Breast epithelium (tissue), 4 donors: ENCODE measurements at regions not wholly inside any gene's neighbourhood (a gene's known extent, or its start where the extent isn't known, plus 50 kb on each side); places are given as distances from the start of the nearest gene placed in this dataset.
A peak's percentile ranks its signal among the peaks of the same experiment; 100 is the strongest.

Experiments used
- DNase-seq, 2 donors: peaks; one replicate each; pipeline ENCODE4 v3.0.0-alpha.2; 2019; ENCODE audit warnings: low spot score in 2 of 2
- H3K27ac ChIP-seq, 2 donors: fragments of 200-600 bp; sonication (generic) in 1 of 2; one replicate each; pipeline ENCODE4 v1.5.1; 2016 to 2019; ENCODE audit warnings: mild to moderate bottlenecking in 1 of 2
- H3K27me3 ChIP-seq, 2 donors: fragments of 200-600 bp; sonication (generic) in 1 of 2; one replicate each; pipeline versions ENCODE4 v1.5.1 to v1.6.0; 2017 to 2019; ENCODE audit warnings: control low read depth in 1 of 2, mild to moderate bottlenecking in 1 of 2
- H3K36me3 ChIP-seq: fragments of 200-600 bp; one replicate; pipeline ENCODE4 v1.5.1; 2019
- H3K4me1 ChIP-seq, 2 donors: fragments of 200-600 bp; sonication (generic); one replicate each; pipeline ENCODE4 v1.5.1; 2016 to 2019; ENCODE audit warnings: control low read depth in 1 of 2
- H3K4me3 ChIP-seq, 3 donors: fragments of 200-600 bp; sonication (generic); 1 replicate in 2 of 3; 2 replicates in 1 of 3; pipeline ENCODE4 v1.5.1; 2016 to 2019; ENCODE audit warnings: mild to moderate bottlenecking in 3 of 3, moderate library complexity in 2 of 3
- H3K9me3 ChIP-seq, 2 donors: fragments of 200-600 bp; sonication (generic) in 1 of 2; one replicate each; pipeline ENCODE4 v1.5.1; 2016 to 2019; ENCODE audit warnings: control low read depth in 1 of 2
- POLR2A ChIP-seq: fragments of 450-650 bp; IDR thresholded peaks from one replicate; pipeline ENCODE4 v1.6.1; 2016; ENCODE audit warnings: antibody characterized with exemption, mild to moderate bottlenecking, moderate library complexity
- POLR2AphosphoS5 ChIP-seq, 3 donors: sonication (generic); formaldehyde crosslinking; IDR thresholded peaks; one replicate each; pipeline ENCODE4 v1.6.1; 2017; ENCODE audit warnings: antibody characterized with exemption in 3 of 3
- intact Hi-C: fragments of 100-400 bp; cut with DNase I; formaldehyde crosslinking; loops from one replicate; pipeline ENCODE4 v1.15.1; 2023; ENCODE audit warnings: low total_unique reads
- TF ChIP-seq, protein P1 (sequence below), 3 donors: fragments of 450-650 bp; IDR thresholded peaks; one replicate each; pipeline ENCODE4 v1.5.1; 2016 to 2017; ENCODE audit warnings: antibody characterized with exemption in 3 of 3, mild to moderate bottlenecking in 3 of 3, moderate library complexity in 3 of 3

DNA sequence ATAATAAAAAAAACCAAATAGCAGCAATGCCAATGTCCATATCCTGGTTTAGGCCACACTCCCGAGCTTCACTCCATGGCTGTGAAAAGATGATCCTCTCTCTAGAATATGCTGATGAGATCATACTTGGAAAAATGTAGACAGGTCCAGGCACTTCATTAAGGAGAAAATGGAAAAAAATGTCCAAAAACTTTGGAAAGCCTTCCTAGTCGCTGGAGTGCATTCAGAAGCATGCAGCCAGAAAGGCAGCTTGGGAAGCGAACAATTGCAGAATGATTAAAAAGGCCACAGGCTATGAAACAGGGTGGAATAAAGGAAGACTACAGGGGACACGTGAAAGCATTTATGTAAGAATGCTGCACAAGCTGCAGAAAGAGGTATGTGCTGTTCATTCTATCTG is 165.6 kb upstream of the HCCS start:
- H3K27me3 ChIP-seq, result no peaks in the 10 kb centered on the region
- no peaks in the 10 kb centered on the region for H3K9me3 ChIP-seq
- no peaks in the 10 kb centered on the region for H3K4me1 ChIP-seq
- TF ChIP-seq POLR2A (no peak), POLR2AphosphoS5 (IDR thresholded peaks at IDR 0.05) (no peak)
- TF ChIP-seq, protein P1, sequence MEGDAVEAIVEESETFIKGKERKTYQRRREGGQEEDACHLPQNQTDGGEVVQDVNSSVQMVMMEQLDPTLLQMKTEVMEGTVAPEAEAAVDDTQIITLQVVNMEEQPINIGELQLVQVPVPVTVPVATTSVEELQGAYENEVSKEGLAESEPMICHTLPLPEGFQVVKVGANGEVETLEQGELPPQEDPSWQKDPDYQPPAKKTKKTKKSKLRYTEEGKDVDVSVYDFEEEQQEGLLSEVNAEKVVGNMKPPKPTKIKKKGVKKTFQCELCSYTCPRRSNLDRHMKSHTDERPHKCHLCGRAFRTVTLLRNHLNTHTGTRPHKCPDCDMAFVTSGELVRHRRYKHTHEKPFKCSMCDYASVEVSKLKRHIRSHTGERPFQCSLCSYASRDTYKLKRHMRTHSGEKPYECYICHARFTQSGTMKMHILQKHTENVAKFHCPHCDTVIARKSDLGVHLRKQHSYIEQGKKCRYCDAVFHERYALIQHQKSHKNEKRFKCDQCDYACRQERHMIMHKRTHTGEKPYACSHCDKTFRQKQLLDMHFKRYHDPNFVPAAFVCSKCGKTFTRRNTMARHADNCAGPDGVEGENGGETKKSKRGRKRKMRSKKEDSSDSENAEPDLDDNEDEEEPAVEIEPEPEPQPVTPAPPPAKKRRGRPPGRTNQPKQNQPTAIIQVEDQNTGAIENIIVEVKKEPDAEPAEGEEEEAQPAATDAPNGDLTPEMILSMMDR (IDR thresholded peaks at IDR 0.05), result no peak
- DNase-seq, result peak in 1 of 2 donors; percentile 23
- no peak overlapping the region for H3K4me3 ChIP-seq
- H3K36me3 ChIP-seq, result no peaks in the 10 kb centered on the region
- H3K27ac ChIP-seq, result no peak overlapping the region
- intact Hi-C loops, result no loop called here

GRCh38 chrX:10949541-10949940 is 161.6 kb upstream of the HCCS start:
- no peaks in the 10 kb centered on the region for H3K36me3 ChIP-seq
- TF ChIP-seq POLR2AphosphoS5 (IDR thresholded peaks at IDR 0.05), result no peak
- TF ChIP-seq, protein P1 (IDR thresholded peaks at IDR 0.05), result no peak
- TF ChIP-seq POLR2A, result no peak
- peaks cover under 1 to 10% of the 10 kb centered on the region in 2 donors for H3K9me3 ChIP-seq
- no peak for DNase-seq
- H3K27ac ChIP-seq, result no peak overlapping the region
- no peaks in the 10 kb centered on the region for H3K4me1 ChIP-seq
- intact Hi-C loops, result no loop called here
- H3K27me3 ChIP-seq, result no peaks in the 10 kb centered on the region
- no peak overlapping the region for H3K4me3 ChIP-seq

- no peaks in the 10 kb centered on the region for H3K36me3 ChIP-seq
- intact Hi-C loops, result no loop called here
- H3K9me3 ChIP-seq, result peaks cover 8 to 31% of the 10 kb centered on the region in 2 donors
- TF ChIP-seq, protein P1 (IDR thresholded peaks at IDR 0.05), result no peak
- no peak for TF ChIP-seq POLR2A
- no peak for TF ChIP-seq POLR2AphosphoS5 (IDR thresholded peaks at IDR 0.05)
- no peak overlapping the region for H3K4me3 ChIP-seq
- H3K27ac ChIP-seq, result no peak overlapping the region
- H3K4me1 ChIP-seq, result no peaks in the 10 kb centered on the region
- H3K27me3 ChIP-seq, result no peaks in the 10 kb centered on the region
- no peak for DNase-seq
Observed at GRCh38 chrX:10952619-10953018, 158.5 kb upstream of the HCCS start.

DNA sequence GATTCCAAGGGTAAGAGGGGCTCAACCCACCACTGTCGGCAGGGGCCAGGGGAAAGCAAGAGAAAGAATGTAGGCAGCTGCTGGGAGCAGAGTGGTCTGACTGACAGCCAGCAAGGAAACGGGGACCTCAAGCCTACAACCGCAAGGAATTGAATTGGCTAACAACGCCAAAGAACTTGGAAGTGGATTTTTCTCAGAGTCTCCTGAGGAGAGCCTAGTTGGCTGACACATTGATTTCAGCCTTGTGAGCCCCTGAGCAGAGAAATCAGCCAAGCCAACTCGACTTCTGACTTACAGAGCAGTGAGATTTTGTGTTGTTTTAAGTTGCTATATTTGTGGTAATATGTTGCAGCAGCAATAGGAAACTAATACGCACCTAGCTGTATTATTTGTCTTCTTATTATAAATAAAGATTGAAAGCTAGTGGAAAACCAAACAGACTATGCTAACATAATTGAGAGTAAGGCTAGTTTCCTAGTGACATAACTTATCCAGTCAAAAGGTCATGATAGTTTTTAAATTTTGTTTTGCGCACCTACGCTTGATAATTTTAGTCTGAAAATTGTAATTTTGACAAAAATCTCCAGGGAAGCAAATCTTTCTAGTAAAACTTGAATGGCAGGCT is 145.8 kb upstream of the HCCS start:
- no peak for TF ChIP-seq POLR2A
- TF ChIP-seq, protein P1 (IDR thresholded peaks at IDR 0.05), result no peak
- no peak for TF ChIP-seq POLR2AphosphoS5 (IDR thresholded peaks at IDR 0.05)
- no peaks in the 10 kb centered on the region for H3K27me3 ChIP-seq
- intact Hi-C loops, result no loop called here
- no peak overlapping the region for H3K27ac ChIP-seq
- no peaks in the 10 kb centered on the region for H3K4me1 ChIP-seq
- H3K4me3 ChIP-seq, result no peak overlapping the region
- no peaks in the 10 kb centered on the region for H3K36me3 ChIP-seq
- H3K9me3 ChIP-seq, result no peaks in the 10 kb centered on the region
- DNase-seq, result no peak

GRCh38 chrX:10966057-10966456 is 145.1 kb upstream of the HCCS start:
- no peak for TF ChIP-seq POLR2AphosphoS5 (IDR thresholded peaks at IDR 0.05)
- no peak for TF ChIP-seq POLR2A
- TF ChIP-seq, protein P1 (IDR thresholded peaks at IDR 0.05), result no peak
- intact Hi-C loops, result no loop called here
- Histone ChIP-seq H3K27me3 (no peaks in the 10 kb centered on the region), H3K27ac (no peak overlapping the region), H3K9me3 (no peaks in the 10 kb centered on the region), H3K4me1 (no peaks in the 10 kb centered on the region), H3K4me3 (no peak overlapping the region), H3K36me3 (no peaks in the 10 kb centered on the region)
- DNase-seq, result no peak
